NT2/D1 (cell line): ENCODE measurements at regions not wholly inside any gene's neighbourhood (a gene's known extent, or its start where the extent isn't known, plus 50 kb on each side); places are given as distances from the start of the nearest gene placed in this dataset.
A peak's percentile ranks its signal among the peaks of the same experiment; 100 is the strongest.

Experiments used
- DNase-seq: peaks from one replicate; pipeline ENCODE4 v3.0.0-alpha.2; 2011; ENCODE audit warnings: low read depth, low spot score
- H3K27me3 ChIP-seq: 2 replicates; pipeline ENCODE4 v1.6.0; 2011; ENCODE audit warnings: mild to moderate bottlenecking; ENCODE audit not compliant: insufficient read length, insufficient read depth
- H3K36me3 ChIP-seq: 2 replicates; pipeline ENCODE4 v1.6.1; 2011; ENCODE audit warnings: mild to moderate bottlenecking, low read length, mixed read lengths; ENCODE audit not compliant: insufficient read depth, insufficient read length
- H3K4me1 ChIP-seq: 2 replicates; pipeline ENCODE4 v1.5.1; 2011; ENCODE audit not compliant: insufficient read depth, insufficient read length
- H3K4me3 ChIP-seq: 2 replicates; pipeline ENCODE4 v1.5.1; 2011; ENCODE audit warnings: low read depth; ENCODE audit not compliant: insufficient read length
- H3K9ac ChIP-seq: 2 replicates; pipeline ENCODE4 v1.6.0; 2011; ENCODE audit warnings: low read depth; ENCODE audit not compliant: insufficient read length
- H3K9me3 ChIP-seq: 2 replicates; pipeline ENCODE4 v1.5.1; 2011; ENCODE audit warnings: mild to moderate bottlenecking, low read length; ENCODE audit not compliant: insufficient read depth
- SUZ12 ChIP-seq: IDR thresholded peaks from 2 replicates; pipeline ENCODE4 v1.6.1; 2011; ENCODE audit not compliant: insufficient read length, insufficient read depth; ENCODE audit errors: extremely low read depth
- YY1 ChIP-seq: IDR thresholded peaks from 2 replicates; pipeline ENCODE4 v1.6.1; 2011; ENCODE audit not compliant: insufficient read length, insufficient read depth
- ZNF274 ChIP-seq: IDR thresholded peaks from 2 replicates; pipeline ENCODE4 v1.6.1; 2011; ENCODE audit warnings: mild to moderate bottlenecking, low read depth, low read length

DNA sequence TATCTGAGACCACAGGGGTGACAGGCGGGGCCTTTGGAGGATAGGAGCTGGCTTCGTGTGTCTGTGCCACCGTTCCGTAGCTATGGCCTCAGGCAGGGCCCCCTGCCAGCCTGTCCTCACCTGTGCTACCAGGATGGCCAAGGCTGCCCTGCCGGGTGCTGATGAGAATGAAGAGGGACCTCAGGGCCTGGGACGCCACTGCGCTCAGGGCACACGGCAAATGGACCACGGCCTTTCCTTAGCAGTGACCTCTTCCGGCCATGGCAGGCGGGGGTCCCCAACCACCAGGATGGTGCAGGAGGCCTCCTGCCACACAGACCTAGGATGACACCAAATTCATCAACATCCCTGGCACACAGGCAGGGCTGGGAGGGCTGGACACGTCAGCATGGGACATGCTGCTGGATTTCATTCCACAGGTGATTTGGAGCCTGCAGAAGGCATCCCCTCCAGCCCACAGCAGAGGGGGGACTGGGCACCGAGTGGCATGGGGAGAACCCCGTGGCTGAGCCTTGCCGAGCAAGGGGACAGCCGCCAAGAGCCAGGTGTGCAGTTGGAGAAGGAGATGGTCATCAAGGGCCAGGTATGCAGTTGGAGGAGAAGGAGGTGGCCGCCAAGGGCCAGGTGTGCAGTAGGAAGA, 1321.0 kb downstream of the BRD1 start:
- Histone ChIP-seq H3K27me3 (no peaks in the 10 kb centered on the region), H3K9me3 (no peaks in the 10 kb centered on the region), H3K4me3 (no peak overlapping the region), H3K4me1 (peaks cover 6% of the 10 kb centered on the region), H3K36me3 (peaks cover 6% of the 10 kb centered on the region), H3K9ac (no peak overlapping the region)
- TF ChIP-seq SUZ12 (no peak), ZNF274 (no peak)
- no peak for DNase-seq

DNA sequence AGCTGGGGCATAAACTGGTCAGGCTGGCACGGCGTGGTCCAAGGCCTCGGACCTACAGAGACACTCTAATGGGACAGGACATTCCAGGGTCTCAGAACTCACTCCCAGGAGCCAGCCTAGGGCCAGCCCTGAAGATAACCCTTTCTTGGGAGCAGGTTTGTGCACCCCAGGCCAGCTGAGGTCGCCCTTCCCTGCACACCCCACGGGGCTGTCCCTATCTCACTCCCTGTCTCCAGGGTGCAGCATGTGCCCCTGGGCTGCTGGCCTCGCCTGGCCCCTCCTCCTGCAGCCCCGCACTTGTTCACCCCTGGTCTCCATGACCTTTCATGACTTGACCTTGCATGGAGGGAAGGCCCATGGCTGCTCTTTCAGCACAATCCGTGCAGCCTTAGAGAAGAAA, 1321.8 kb downstream of the BRD1 start:
- DNase-seq = no peak
- Histone ChIP-seq H3K36me3 (peaks cover 6% of the 10 kb centered on the region), H3K9me3 (no peaks in the 10 kb centered on the region), H3K9ac (no peak overlapping the region), H3K4me3 (no peak overlapping the region), H3K27me3 (no peaks in the 10 kb centered on the region), H3K4me1 (peaks cover 4% of the 10 kb centered on the region)
- TF ChIP-seq YY1 (no peak), ZNF274 (no peak), SUZ12 (no peak)

DNA sequence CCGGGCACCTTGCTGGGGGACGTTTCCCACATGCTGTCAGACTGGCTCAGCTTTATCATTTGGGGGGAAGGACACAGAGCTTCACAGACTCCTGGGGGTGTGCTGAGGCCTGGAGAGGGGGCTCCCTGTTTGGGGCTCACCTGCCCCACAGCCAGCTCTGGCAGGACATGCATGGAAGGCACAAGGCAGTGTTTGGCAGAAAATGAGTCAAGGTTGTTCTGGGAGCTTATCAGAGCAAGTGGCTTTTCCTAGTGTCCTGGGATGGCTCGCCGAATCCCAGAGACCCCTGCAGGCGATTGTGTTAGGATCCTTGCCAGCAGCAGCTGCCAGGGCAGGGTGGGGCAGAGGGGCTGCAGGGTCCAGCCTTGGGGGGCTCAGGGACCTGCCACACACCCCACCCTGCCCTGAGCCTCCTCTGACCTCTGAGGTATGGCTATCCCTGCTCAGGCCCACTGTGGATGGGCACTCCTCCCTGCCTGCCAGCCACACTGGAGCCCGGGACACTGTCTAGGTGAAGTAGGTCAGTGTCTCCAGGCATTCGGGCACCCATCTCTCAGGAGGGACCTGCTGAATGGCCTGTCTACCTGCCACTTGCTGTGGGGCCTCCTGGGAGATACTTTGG, 1323.0 kb downstream of the BRD1 start:
- Histone ChIP-seq H3K4me1 (peaks cover 12% of the 10 kb centered on the region), H3K9me3 (no peaks in the 10 kb centered on the region), H3K27me3 (no peaks in the 10 kb centered on the region), H3K9ac (no peak overlapping the region), H3K4me3 (no peak overlapping the region), H3K36me3 (peaks cover 6% of the 10 kb centered on the region)
- TF ChIP-seq SUZ12 = no peak
- TF ChIP-seq ZNF274 = no peak
- TF ChIP-seq YY1 = no peak
- no peak for DNase-seq

DNA sequence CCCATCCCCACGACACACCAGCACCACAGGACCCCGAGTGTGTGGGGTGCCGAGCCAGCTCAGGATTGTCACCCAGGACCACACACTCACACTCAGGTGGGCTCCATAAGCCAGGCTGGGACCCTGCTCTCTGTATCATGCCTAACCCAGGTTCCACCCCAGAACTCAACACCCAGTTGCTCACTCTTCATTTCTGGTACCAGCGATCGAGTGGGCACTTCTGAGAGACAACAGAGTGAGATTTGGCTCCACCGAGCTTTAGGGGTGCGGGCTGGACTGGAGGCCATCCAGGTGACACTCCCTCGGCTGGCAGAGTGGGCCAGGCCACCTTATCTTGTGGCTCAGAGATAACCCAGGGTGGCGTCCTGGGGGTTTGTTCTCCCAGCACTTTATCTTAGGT, 1323.8 kb downstream of the BRD1 start:
- H3K9me3 ChIP-seq = no peaks in the 10 kb centered on the region
- H3K4me3 ChIP-seq = no peak overlapping the region
- no peak for DNase-seq

DNA sequence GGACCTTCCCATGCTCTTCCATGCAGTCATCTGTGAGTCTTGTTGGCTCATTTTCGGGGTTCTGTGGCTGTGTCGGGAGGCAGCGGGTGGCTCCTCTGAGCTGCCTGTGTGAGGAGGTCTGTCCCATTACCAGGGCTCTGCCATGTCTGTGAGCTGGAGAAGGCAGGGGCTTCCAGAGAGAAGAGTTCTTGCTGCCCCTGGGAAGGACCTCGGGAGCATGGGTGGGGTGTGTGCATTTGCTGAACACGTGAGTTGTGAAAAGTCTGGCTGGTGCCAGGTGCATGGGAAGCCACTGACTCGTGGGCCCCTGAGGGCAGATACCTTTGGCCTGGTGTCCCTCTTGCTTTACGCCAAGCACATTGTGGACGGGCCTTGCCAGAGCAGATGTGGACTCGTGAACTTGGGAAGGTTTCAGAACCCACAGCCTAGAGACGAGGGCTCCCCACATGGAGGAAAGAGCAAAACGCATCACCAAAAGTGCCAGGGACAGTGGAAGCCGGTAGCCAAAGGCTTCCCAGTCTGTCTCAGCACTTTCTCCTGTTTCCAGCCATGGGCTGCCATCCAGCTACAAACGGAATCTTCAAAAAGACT, 1324.5 kb downstream of the BRD1 start:
- H3K9ac ChIP-seq = no peak overlapping the region
- H3K4me1 ChIP-seq = peaks cover 15% of the 10 kb centered on the region
- DNase-seq = no peak
- peaks cover 6% of the 10 kb centered on the region for H3K36me3 ChIP-seq
- TF ChIP-seq YY1 (no peak), ZNF274 (no peak), SUZ12 (no peak)
- H3K9me3 ChIP-seq = no peaks in the 10 kb centered on the region
- H3K27me3 ChIP-seq = no peaks in the 10 kb centered on the region
- H3K4me3 ChIP-seq = no peak overlapping the region

More for the DNA sequence above, 1323.8 kb downstream of the BRD1 start:
- Histone ChIP-seq H3K4me1 (peaks cover 15% of the 10 kb centered on the region), H3K36me3 (peaks cover 6% of the 10 kb centered on the region), H3K9ac (no peak overlapping the region), H3K27me3 (no peaks in the 10 kb centered on the region)
- TF ChIP-seq YY1 = no peak
- TF ChIP-seq ZNF274 = no peak
- no peak for TF ChIP-seq SUZ12

DNA sequence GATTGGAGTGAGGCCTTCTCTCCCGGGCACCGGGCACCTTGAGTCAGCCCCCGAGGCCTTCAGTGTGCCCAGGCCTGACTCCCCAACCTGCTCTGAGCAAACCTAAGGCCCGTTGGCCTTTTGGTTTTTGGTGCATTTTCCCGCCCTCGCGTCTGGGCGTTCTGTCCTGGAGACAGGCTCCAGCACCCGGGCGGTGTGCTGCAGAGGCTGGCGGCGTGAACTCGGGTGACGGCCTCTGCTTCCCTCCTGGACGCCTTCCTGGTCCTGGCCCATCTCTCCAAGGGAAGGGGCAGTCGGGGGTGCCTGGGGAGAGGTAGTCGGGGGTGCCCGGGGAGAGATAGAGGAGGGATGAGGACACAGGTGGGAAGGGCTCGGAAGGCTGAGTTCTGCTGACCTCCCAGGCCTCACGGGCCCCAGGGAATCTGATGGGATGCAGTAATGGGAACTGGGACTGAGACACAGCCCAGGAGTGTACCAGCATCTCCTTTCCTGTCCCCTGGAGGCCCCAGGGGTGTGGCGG, 1326.4 kb downstream of the BRD1 start:
- no peak for TF ChIP-seq YY1
- Histone ChIP-seq H3K9ac (peak overlapping the region; percentile 21), H3K27me3 (no peaks in the 10 kb centered on the region), H3K9me3 (no peaks in the 10 kb centered on the region), H3K4me1 (peaks cover 15% of the 10 kb centered on the region), H3K4me3 (no peak overlapping the region), H3K36me3 (peaks cover under 1% of the 10 kb centered on the region)
- no peak for DNase-seq

DNA sequence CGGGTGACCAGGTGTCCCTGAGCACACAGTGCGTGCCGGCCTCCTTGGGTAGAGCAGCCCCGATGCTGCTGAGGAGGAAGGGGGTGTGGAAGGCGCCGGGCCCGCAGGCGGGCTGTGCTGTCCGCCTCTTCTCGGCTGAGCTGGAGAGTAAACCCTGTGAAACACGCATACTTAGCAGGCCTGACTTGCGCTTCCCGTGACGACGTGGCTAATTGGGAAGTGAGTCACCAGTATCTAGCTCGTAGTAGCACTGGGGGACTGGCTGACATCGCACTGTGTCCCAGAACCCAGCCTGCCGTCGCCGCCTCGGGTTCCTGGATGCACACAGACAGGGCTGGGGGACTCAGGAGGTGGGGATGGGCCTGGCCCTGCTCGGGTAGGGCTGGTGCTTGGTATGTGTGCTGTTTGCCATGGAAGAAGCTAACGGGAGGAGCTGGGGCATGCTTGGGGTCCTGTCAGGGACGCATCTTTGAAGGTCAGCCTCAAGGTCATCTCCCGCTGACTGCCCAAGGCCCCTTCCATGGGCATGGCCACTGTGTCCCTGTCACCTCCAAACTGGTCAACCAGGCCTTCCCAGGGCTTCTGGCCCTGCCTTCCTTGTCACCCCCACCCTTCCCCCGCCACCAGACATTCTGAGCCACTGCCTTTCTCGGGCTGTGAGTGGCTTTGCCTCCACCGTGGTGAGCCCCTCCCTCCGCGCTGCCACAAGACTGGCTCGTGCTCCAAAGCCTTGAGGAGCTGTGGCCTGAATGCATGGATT, 1327.0 kb downstream of the BRD1 start:
- TF ChIP-seq ZNF274 (no peak), SUZ12 (no peak), YY1 (no peak)

More for the DNA sequence above, 1327.0 kb downstream of the BRD1 start:
- Histone ChIP-seq H3K4me1 (peaks cover 16% of the 10 kb centered on the region), H3K36me3 (no peaks in the 10 kb centered on the region), H3K9ac (peak overlapping the region; percentile 21), H3K9me3 (no peaks in the 10 kb centered on the region), H3K27me3 (no peaks in the 10 kb centered on the region), H3K4me3 (no peak overlapping the region)
- no peak for DNase-seq
